HG03064 (cell line): ENCODE measurements at regions not wholly inside any gene's neighbourhood (a gene's known extent, or its start where the extent isn't known, plus 50 kb on each side); places are given as distances from the start of the nearest gene placed in this dataset.

Experiments
- ATAC-seq: cut with Tn5 transposase; IDR thresholded peaks from one replicate; pipeline ENCODE4 v1.9.1; 2021; ENCODE audit warnings: low read depth; ENCODE audit not compliant: unreplicated experiment

DNA sequence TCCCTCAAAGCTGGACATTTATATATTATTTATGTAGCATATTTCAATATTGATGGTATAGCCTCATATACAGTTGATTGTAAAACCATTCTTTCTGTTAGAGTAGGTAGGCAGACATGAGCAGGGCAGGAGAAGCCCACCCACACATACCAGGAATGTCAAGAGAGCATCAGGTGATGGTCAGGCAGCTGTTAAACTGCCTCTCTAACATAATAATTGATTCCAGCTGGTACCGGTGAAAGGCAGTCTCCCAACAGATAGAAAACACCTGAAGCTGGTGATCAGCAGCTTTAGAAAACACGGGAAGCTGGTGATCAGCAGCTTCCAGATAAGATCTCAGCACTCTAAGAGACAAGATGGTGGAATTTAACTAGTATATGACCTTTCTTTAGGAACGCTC is 132.9 kb downstream of the SLITRK6 start:
- no peak for ATAC-seq

DNA sequence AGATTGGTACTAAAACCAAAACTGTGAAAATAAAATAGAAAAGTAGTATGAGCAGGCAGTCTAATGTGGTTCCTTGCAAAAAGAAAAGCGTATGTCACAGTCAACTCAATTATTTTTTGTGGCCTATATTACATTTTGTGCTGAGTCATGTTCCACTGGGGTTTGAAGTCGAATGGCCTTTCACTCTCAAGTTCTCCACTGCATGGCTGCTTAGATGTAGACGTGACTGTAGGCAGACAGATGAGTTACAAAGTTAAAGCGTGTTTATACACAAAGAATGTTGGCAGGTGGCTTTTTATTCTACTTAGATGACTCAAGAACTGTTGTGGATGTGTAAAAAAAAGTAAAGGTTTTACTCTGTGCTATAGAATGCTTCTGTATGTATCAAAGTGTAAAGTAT is 133.9 kb downstream of the SLITRK6 start:
- ATAC-seq = no peak

DNA sequence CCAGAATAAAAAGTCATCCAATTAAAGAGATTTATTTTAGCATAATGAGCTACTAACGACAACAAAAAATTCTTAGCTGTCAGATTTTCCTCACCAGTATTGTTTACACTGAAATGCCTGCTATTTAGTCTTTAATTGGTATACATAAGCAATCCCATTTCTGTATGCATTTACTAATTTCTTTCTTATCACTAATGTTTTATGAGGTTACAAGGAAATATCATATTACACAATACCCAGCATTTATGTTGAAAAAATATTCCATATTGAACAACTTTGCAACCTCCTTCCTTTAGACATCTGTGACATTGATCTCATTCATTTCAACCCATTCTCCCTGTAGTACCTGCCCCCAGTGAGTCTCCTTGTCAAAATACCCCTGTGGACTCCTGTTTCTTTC is 135.4 kb downstream of the SLITRK6 start:
- no peak for ATAC-seq

DNA sequence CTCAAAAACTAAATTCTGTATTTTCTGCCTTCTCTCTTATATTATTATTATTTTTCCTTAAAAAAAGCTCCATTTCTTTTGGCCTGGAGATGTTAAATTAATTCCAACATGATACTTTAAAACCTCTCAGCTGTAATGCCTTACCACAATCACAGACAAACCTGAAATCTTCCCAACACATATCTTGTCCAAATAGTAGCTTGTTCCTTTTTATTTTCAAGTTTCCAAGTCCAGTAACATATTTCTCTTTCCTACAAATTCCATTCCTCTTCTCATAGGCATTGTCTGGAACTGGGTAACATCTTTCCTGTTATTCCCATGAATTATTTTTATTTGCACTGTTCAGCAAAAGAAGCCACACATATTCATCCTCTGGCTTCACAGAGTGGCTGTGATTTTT is 137.0 kb downstream of the SLITRK6 start:
- ATAC-seq = no peak

DNA sequence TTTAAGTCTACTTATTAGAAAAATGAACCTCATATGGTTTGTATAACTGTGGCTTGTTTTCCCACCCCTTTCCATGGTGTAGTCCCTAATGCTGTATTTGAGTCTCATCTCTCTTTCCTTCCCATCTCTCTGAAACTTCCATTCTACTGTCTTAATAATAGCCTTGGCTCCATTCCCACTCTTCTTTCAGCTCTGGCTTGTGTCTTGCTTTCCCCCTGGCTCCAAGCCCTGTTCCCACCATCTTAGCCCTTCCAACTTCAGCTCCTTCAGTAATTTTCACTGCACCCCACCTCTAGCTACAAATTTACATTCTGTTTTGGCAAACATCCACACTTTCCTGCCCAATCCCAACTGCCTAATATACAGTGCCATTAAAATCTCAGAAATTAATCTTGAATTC is 137.5 kb downstream of the SLITRK6 start:
- ATAC-seq = no peak

GRCh38 chr13:85659493-85659892 is 139.7 kb downstream of the SLITRK6 start:
- no peak for ATAC-seq

GRCh38 chr13:85657942-85658341 is 141.3 kb downstream of the SLITRK6 start:
- ATAC-seq = no peak

DNA sequence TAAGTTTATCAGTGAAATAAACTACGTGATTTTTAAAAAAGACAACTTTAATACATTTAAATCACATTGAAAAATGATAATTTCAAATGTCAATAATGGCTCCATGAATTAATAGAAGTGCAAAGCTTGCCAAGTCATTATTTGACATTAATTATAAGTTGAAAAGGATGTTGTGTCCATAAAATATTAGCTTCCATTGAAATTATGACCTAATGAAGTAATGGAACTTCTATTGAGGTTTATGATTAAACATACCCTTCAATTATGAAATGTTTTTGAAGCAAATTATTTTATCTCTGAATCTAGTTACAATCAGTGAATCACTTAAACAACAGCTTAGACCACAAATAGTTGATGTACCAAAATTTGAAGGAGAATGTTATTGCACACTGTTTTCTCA is 144.2 kb downstream of the SLITRK6 start:
- ATAC-seq = no peak

- ATAC-seq = no peak
These were observed 145.0 kb downstream of the SLITRK6 start for GRCh38 chr13:85654227-85654626.

- ATAC-seq = no peak
These were observed 145.5 kb downstream of the SLITRK6 start for GRCh38 chr13:85653681-85654080.

DNA sequence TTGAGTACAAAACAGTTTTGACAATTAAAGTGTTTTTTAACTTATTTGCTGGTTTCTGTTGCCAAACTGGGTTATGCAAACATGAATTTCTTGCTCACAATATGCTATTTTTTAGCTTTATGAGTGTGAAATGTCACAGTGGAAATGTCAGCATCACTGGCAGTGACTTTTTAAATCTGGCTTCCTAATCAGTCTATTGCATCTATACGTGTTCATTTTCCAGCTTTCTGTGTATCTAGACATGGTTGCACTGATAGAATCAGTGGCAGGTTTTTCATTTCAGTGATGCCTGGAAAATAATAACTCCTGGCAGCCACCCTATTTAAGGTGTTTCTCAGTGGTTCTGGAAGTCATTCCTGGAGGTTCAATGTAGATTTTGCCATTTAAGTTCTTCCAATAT is 146.7 kb downstream of the SLITRK6 start:
- ATAC-seq = no peak

DNA sequence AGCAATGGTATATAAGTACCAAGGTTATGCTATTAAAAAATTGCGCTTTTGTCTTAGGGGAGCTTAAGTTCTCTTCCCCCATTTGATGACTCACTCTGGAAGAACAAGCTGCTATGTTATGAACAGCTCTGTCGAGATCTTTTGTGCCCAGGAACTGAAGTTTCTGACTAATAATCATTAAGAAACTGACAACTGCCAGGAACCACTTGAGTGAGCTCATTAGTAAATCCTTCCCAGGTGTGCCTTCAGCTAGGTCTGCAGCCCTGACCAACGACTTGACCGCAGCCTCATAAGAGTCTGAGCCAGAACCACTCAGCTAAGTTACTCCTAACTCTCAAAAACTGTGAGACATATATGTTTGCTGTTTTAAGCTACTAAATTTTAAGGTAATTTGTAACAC is 147.8 kb downstream of the SLITRK6 start:
- ATAC-seq = no peak

- ATAC-seq = no peak
These were observed 148.6 kb downstream of the SLITRK6 start for GRCh38 chr13:85650613-85651012.

DNA sequence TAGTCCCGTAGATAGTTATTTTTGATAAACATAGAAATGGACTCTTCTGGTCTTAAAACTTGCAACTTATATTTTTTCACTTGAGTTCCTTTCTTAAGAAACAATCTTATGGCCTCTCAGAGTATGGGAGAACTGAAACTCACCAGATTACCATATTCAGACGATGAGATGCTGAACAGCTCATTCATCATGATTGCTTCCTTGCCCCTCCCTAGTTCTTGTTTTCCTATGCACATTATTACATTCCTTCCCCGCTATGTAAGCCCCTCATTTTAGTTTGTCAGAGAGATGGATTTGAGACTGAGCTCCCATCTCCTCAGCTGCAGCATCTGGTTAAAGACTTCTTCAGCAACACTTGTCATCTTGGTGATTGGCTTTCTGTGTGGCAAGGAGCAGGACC is 158.5 kb downstream of the SLITRK6 start:
- ATAC-seq = no peak

DNA sequence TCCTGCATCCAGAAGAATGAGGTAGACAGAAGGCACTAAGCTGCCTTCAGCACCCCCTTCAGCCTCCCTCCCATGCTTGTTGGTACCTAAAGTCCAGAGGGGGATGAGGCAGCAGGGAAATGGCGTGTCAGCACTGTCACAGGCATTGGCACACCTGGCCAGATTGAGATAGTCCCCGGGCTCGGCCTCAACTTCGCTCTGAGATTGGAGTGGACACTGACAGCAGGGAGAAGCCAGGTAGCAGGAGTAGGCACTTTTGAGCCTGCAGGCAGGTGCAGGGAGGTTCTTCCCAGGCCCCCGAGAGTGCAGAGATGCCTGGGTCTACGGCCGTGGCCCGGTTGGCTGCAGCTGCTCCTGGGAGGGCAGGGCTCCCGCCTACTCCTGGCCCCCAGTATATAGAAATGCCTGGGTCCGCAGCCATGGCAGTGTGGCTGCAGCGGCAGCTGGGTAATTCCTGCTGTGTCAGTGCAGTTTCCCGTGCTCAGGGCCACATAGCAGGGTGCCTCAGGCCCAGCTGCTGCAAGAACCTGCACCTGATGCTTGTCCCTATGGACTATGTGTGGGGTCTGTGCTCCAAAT is 160.3 kb downstream of the SLITRK6 start:
- ATAC-seq = no peak

DNA sequence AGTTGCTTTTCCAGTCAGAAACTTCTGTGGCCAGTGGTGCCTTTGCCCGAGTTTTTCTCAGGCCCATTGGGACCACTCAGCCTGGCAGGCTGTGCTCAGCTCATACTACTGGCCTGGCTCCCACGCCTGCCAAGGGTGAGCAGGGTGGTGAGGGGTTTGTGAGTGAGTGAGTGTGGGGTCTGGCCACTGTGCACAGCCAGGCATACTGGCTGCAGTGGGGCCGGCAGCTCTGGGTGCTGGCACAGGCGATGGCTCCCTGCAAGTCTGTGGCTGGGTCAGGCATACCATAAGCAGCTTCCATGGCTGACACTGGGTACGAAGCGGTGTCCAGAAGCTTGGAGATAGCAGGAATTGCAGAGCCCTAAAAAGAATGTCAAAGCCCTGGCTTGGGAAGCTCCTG is 161.0 kb downstream of the SLITRK6 start:
- ATAC-seq = no peak

GRCh38 chr13:85632526-85633195 is 166.6 kb downstream of the SLITRK6 start:
- ATAC-seq = no peak

DNA sequence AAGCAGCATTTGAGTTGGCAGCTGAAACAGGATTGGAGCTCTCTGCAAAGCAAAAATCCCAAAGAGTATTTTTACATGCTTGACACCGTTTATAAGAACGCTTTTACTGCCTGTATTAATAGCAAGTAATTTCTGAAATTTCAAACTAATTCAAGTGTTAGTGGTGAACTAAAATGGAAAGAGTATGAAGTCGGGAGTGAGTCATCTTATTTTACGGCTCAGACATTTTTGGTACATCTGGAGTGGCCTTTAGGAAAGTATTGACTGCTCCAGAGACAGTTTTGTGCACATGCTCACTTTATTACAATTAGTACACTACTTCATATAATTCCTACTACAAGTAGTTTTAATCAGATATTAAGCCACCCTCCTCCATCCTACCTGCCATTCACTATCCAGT is 167.4 kb downstream of the SLITRK6 start:
- ATAC-seq = no peak

DNA sequence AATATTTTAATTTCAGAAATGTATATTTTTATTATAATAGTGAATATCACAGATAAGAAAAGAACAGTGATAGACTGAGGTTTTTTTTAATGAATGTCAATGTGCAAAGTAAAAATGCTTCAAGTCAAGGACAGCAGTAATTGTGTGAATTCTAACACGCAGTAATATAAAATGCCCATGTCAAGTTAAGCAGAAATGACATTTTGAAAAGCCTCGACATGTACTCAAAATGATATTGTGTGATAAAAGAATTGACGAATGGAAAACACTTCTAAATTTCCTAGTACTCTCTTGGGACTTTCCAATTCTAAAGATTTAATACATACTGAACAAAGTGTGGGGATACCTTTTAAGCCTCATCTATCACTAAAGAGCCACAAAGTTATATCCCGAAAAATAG is 172.6 kb downstream of the SLITRK6 start:
- ATAC-seq = no peak

GRCh38 chr13:85619321-85619720 is 179.9 kb downstream of the SLITRK6 start:
- no peak for ATAC-seq

DNA sequence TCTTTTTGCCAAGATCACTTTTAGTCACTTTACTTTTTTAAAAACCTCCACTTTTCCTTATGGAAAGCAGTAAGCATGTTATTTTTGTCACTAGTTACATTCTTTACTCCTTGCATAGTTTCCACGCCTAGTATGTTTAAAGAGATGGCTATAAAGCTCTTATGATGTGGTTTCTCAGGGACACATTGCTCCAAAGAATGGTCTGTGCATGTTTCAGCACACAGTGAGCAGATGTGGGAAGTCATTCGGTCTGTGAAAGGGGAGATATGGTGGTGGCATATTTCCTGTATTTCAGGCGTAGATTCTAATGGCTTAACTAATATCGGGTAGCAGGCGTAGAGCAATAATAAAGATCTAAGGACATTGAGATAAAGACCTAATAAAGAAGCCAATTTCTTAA is 180.7 kb downstream of the SLITRK6 start:
- no peak for ATAC-seq

GRCh38 chr13:85616275-85616674 is 182.9 kb downstream of the SLITRK6 start:
- no peak for ATAC-seq

DNA sequence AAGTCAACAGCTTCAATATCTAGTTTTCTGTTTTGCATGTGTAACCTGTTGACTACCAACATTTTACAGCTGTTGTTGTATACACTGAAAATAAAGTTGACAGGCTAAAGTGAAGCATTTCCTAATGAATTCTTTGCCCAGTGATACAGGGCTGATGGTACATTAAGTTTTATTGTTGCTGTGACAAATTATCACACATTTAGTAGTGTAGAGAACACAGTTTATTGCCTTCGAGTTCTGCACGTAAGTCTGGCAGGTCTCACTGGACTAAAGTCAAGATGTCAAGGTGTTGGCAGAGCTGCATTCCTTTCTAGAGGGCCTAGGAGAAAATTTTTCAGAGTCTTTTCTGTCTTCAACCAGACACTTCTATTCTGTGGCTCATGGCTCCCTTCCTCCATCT is 184.2 kb downstream of the SLITRK6 start:
- no peak for ATAC-seq
